ENCODE measurements at regions not wholly inside any gene's neighbourhood (a gene's known extent, or its start where the extent isn't known, plus 50 kb on each side); places are given as distances from the start of the nearest gene placed in this dataset.

DNA sequence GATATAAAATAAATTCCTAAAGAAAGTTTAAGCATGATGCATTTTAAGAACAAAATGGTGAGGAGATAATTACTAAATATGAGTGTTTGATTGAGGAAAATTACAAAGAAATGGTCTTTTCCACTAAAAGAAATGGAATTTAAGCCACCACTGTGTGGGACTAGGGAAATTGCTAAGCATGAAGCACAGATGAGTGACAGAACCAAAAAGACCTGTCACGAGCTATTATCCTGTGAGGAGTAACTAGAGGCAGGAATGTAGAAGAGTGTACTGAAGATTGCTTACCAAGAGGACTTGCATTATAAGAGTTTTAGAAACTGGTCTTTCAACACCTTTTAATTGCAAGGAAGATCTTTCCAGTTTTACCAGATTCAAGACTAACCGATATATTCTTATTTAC is 193.6 kb upstream of the PRR16 start:
- TF ChIP-seq CTCF (IDR thresholded peaks at IDR 0.05; ENCODE audit: borderline replicate concordance, extremely low read depth, low read length, poor library complexity, severe bottlenecking) = no peak
- TF ChIP-seq EZH2 (IDR thresholded peaks at IDR 0.05; ENCODE audit: borderline replicate concordance, low read depth, low read length, severe bottlenecking) = no peak
